ENCODE measurements at regions not wholly inside any gene's neighbourhood (a gene's known extent, or its start where the extent isn't known, plus 50 kb on each side); places are given as distances from the start of the nearest gene placed in this dataset.

GRCh38 chr4:141376769-141377168, 156.1 kb downstream of the ZNF330 start:
- TF ChIP-seq CTCF (conservative IDR thresholded peaks at IDR 0.05; ENCODE audit: low read depth, low read length): no peak
- no peak for DNase-seq (ENCODE audit: low read depth)
- no peak overlapping the region for H3K4me3 ChIP-seq (ENCODE audit: low read depth, low read length)

- TF ChIP-seq CTCF (conservative IDR thresholded peaks at IDR 0.05; ENCODE audit: low read depth, low read length): no peak
- no peak for DNase-seq (ENCODE audit: low read depth)
- no peak overlapping the region for H3K4me3 ChIP-seq (ENCODE audit: low read depth, low read length)
These were observed 166.6 kb downstream of the ZNF330 start for GRCh38 chr4:141387299-141387698.

- peak; percentile 15 for DNase-seq (ENCODE audit: low read depth)
- no peak for TF ChIP-seq CTCF (conservative IDR thresholded peaks at IDR 0.05; ENCODE audit: low read depth, low read length)
- no peak overlapping the region for H3K4me3 ChIP-seq (ENCODE audit: low read depth, low read length)
These were observed 167.8 kb downstream of the ZNF330 start for GRCh38 chr4:141388481-141388880.

GRCh38 chr4:141389649-141390048, 169.0 kb downstream of the ZNF330 start:
- TF ChIP-seq CTCF (conservative IDR thresholded peaks at IDR 0.05; ENCODE audit: low read depth, low read length): no peak
- no peak for DNase-seq (ENCODE audit: low read depth)
- H3K4me3 ChIP-seq (ENCODE audit: low read depth, low read length): no peak overlapping the region

- H3K4me3 ChIP-seq (ENCODE audit: low read depth, low read length): no peak overlapping the region
- DNase-seq (ENCODE audit: low read depth): no peak
These were observed 169.9 kb downstream of the ZNF330 start for GRCh38 chr4:141390571-141390970.

GRCh38 chr4:141391293-141391692, 170.6 kb downstream of the ZNF330 start:
- no peak for TF ChIP-seq CTCF (conservative IDR thresholded peaks at IDR 0.05; ENCODE audit: low read depth, low read length)
- H3K4me3 ChIP-seq (ENCODE audit: low read depth, low read length): no peak overlapping the region
- DNase-seq (ENCODE audit: low read depth): no peak

More at GRCh38 chr4:141390571-141390970, 169.9 kb downstream of the ZNF330 start:
- no peak for TF ChIP-seq CTCF (conservative IDR thresholded peaks at IDR 0.05; ENCODE audit: low read depth, low read length)

- no peak for TF ChIP-seq CTCF (conservative IDR thresholded peaks at IDR 0.05; ENCODE audit: low read depth, low read length)
- no peak overlapping the region for H3K4me3 ChIP-seq (ENCODE audit: low read depth, low read length)
- no peak for DNase-seq (ENCODE audit: low read depth)
These were observed 171.1 kb downstream of the ZNF330 start for GRCh38 chr4:141391771-141392170.
